ENCODE measurements at regions not wholly inside any gene's neighbourhood (a gene's known extent, or its start where the extent isn't known, plus 50 kb on each side); places are given as distances from the start of the nearest gene placed in this dataset.

DNA sequence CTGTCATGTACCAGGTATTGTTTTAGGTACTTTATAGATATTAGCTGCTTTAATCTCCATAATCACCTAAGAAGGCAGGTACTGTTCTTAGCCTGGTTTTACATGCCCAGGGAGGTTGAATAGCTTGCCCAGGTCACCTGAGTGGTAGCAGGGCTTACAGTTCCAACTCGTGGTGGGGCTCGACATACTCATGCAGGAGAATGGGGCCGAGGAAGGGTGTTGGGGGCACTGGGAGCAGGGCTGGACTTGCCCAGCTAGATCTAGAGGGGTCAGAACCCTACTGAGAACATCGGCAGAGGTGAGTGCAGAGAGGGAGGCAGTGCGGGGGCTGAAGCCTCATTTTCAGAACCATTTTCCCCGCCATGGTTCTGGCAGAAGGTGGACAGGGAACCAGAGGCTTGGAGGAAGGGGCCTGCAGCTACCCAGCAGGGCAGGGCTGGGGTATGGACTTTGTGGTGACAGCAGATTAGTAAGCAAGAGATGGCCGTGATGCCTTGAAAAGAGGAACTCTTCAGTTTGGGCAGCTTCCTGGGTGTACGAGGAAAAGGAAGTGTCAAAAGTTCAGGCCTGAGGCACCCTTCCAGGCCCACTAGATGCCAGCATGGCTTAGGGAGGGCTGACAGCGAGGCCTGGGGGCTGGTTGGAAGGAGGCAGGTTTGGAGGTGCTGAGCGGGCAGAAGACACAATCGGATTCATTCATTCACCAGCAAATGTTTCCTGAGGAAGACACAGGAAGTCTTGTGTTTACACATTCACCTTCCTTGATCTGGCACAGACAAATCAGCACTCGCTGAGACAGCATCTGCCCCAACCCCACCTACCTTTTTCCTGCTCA lies 54.7 kb upstream of the LYVE1 start:
- TF ChIP-seq, protein P1, sequence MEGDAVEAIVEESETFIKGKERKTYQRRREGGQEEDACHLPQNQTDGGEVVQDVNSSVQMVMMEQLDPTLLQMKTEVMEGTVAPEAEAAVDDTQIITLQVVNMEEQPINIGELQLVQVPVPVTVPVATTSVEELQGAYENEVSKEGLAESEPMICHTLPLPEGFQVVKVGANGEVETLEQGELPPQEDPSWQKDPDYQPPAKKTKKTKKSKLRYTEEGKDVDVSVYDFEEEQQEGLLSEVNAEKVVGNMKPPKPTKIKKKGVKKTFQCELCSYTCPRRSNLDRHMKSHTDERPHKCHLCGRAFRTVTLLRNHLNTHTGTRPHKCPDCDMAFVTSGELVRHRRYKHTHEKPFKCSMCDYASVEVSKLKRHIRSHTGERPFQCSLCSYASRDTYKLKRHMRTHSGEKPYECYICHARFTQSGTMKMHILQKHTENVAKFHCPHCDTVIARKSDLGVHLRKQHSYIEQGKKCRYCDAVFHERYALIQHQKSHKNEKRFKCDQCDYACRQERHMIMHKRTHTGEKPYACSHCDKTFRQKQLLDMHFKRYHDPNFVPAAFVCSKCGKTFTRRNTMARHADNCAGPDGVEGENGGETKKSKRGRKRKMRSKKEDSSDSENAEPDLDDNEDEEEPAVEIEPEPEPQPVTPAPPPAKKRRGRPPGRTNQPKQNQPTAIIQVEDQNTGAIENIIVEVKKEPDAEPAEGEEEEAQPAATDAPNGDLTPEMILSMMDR (IDR thresholded peaks at IDR 0.05): no peak
- no peak for TF ChIP-seq POLR2A (IDR thresholded peaks at IDR 0.05)

Measured in Peyer's patch (tissue), 4 donors.